Ishikawa (cell line): ENCODE measurements at regions not wholly inside any gene's neighbourhood (a gene's known extent, or its start where the extent isn't known, plus 50 kb on each side); places are given as distances from the start of the nearest gene placed in this dataset.

Experiments used
- CEBPB ChIP-seq: IDR thresholded peaks from 2 replicates; pipeline ENCODE4 v1.6.1; 2012
- RAD21 ChIP-seq: IDR thresholded peaks from 2 replicates; pipeline ENCODE4 v1.6.1; 2012; ENCODE audit warnings: low read depth
- YY1 ChIP-seq: IDR thresholded peaks from 2 replicates; pipeline ENCODE4 v1.6.1; 2012; ENCODE audit warnings: low read depth

DNA sequence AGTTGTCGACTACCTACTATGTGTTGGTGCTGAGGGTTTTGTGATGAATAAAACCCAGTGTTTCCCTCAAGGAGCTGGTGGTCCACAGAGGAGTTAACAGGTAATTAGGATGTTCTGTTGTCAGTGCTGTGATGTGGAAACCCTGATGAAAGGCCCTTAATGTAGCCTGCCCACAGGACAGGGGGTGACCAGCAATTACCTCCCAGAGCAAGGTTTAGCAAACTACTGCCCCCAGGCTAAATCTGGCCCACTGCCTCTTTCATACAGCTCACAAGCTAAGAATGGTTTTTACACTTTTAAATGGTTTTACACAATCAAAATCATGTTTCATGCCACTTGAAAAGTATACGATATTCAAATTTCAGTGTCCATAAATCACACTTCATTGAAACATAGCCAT lies 536.2 kb downstream of the MIAT start:
- TF ChIP-seq CEBPB (no peak), YY1 (no peak), RAD21 (no peak)
